H1 (cell line): ENCODE measurements at regions not wholly inside any gene's neighbourhood (a gene's known extent, or its start where the extent isn't known, plus 50 kb on each side); places are given as distances from the start of the nearest gene placed in this dataset.

ENCODE experiments used
- CTCF ChIA-PET: fragments of 300-600 bp; sonication (Branson Sonifier 250); formaldehyde crosslinking; loops from one replicate; lab custom pipeline; 2021; ENCODE audit not compliant: partially characterized antibody; lab: Charles Lee
- POLR2A ChIA-PET: fragments of 300-600 bp; sonication (Branson Sonifier 250); formaldehyde crosslinking; loops from one replicate; lab custom pipeline; 2021; ENCODE audit warnings: inconsistent platforms; ENCODE audit not compliant: partially characterized antibody; lab: Charles Lee
- DNase-seq, 2 experiments: peaks; one replicate each; pipeline versions ENCODE4 v3.0.0 to v3.0.0-alpha.2; 2010 to 2022; ENCODE audit warnings: low spot score in 2 of 2, low read depth in 1 of 2, mixed read lengths in 1 of 2
- FAIRE-seq: peaks from 2 replicates; lab custom pipeline; 2011; peaks lifted over from hg19 to GRCh38; lab: Jason Lieb, UNC
- H2AFZ ChIP-seq: 2 replicates; pipeline ENCODE4 v1.8.1; 2012; ENCODE audit warnings: low read length, inconsistent platforms
- H2AK5ac ChIP-seq: 2 replicates; pipeline ENCODE4 v1.6.1; 2013; ENCODE audit warnings: low read depth, low read length
- H2BK120ac ChIP-seq: replicated peaks from 2 replicates; pipeline ENCODE3; 2013; ENCODE audit warnings: low read depth, low read length, inconsistent platforms
- H2BK12ac ChIP-seq: 2 replicates; pipeline ENCODE4 v1.6.1; 2013; ENCODE audit warnings: low read depth, low read length
- H2BK15ac ChIP-seq: 2 replicates; pipeline ENCODE4 v1.6.1; 2013; ENCODE audit warnings: low read length
- H2BK20ac ChIP-seq: 2 replicates; pipeline ENCODE4 v1.6.1; 2013; ENCODE audit warnings: low read length
- H2BK5ac ChIP-seq: 2 replicates; pipeline ENCODE4 v1.6.1; 2013; ENCODE audit warnings: low read depth, low read length
- H3K14ac ChIP-seq: 2 replicates; pipeline ENCODE4 v1.6.1; 2013; ENCODE audit warnings: inconsistent platforms; ENCODE audit not compliant: insufficient read length
- H3K18ac ChIP-seq: 2 replicates; pipeline ENCODE4 v1.6.1; 2013; ENCODE audit warnings: low read length; ENCODE audit errors: extremely low read depth
- H3K23ac ChIP-seq: 2 replicates; pipeline ENCODE4 v1.6.1; 2013; ENCODE audit warnings: inconsistent platforms; ENCODE audit not compliant: insufficient read length
- H3K23me2 ChIP-seq: 2 replicates; pipeline ENCODE4 v1.6.1; 2013; ENCODE audit warnings: low read depth, low read length
- H3K27ac ChIP-seq: 2 replicates; pipeline ENCODE4 v1.6.1; 2011; ENCODE audit warnings: low read depth, low read length, inconsistent platforms
- H3K27me3 ChIP-seq, 4 experiments: replicated peaks in 1 of 4; 1 replicate in 1 of 4; 2 replicates in 3 of 4; pipeline versions ENCODE4 v1.6.1 to v1.8.1; 2011 to 2013; ENCODE audit warnings: low read length in 3 of 4, mild to moderate bottlenecking in 3 of 4, inconsistent platforms in 2 of 4, mixed read lengths in 2 of 4, moderate library complexity in 1 of 4; ENCODE audit not compliant: control insufficient read depth in 3 of 4, insufficient read depth in 3 of 4; ENCODE audit errors: extremely low read depth in 1 of 4
- H3K36me3 ChIP-seq, 4 experiments: 2 replicates each; pipeline versions ENCODE4 v1.6.1 to v1.8.1; 2011 to 2013; ENCODE audit warnings: mild to moderate bottlenecking in 4 of 4, low read length in 3 of 4, moderate library complexity in 2 of 4, control low read depth in 1 of 4, inconsistent platforms in 1 of 4; ENCODE audit not compliant: insufficient read depth in 4 of 4, control insufficient read depth in 2 of 4
- H3K4ac ChIP-seq: replicated peaks from 2 replicates; pipeline ENCODE3; 2013; ENCODE audit warnings: low read length, low read depth, mixed read lengths, inconsistent platforms; ENCODE audit not compliant: insufficient read length
- H3K4me1 ChIP-seq, 4 experiments: replicated peaks in 1 of 4; 1 replicate in 1 of 4; 2 replicates in 3 of 4; pipeline versions ENCODE4 v1.6.1 to v1.8.1; 2011 to 2013; ENCODE audit warnings: low read length in 3 of 4, inconsistent platforms in 2 of 4, mixed read lengths in 1 of 4; ENCODE audit not compliant: insufficient read depth in 4 of 4, control insufficient read depth in 3 of 4
- H3K4me2 ChIP-seq, 2 experiments: 2 replicates each; pipeline versions ENCODE4 v1.6.1 to v1.8.1; 2011 to 2013; ENCODE audit warnings: low read depth in 2 of 2, low read length in 2 of 2, control low read depth in 1 of 2, inconsistent platforms in 1 of 2, mild to moderate bottlenecking in 1 of 2; ENCODE audit not compliant: insufficient read depth in 1 of 2
- H3K4me3 ChIP-seq, 4 experiments: fragments of 200-600, 300-600 bp in 1 of 4; sonication (generic), shearing (Covaris generic), sonication (Bioruptor Twin) in 1 of 4; 2 replicates each; pipeline versions ENCODE4 v1.5.1 to v1.8.1; 2011 to 2016; ENCODE audit warnings: low read length in 4 of 4, low read depth in 3 of 4, control low read depth in 2 of 4, inconsistent platforms in 2 of 4, mild to moderate bottlenecking in 2 of 4, mixed read lengths in 1 of 4, moderate library complexity in 1 of 4; ENCODE audit not compliant: insufficient read depth in 2 of 4; ENCODE audit errors: extremely low read depth in 1 of 4
- H3K56ac ChIP-seq: replicated peaks from 2 replicates; pipeline ENCODE3; 2013; ENCODE audit warnings: low read depth, mild to moderate bottlenecking, mixed read lengths, low read length, inconsistent platforms; ENCODE audit not compliant: insufficient read length
- H3K79me1 ChIP-seq: 2 replicates; pipeline ENCODE4 v1.6.1; 2013; ENCODE audit warnings: low read depth, low read length, control low read depth
- H3K79me2 ChIP-seq, 2 experiments: 2 replicates each; pipeline versions ENCODE4 v1.6.1 to v1.8.1; 2012 to 2013; ENCODE audit warnings: low read length in 2 of 2, mild to moderate bottlenecking in 2 of 2, inconsistent platforms in 1 of 2; ENCODE audit not compliant: insufficient read depth in 2 of 2, control insufficient read depth in 1 of 2
- H3K9ac ChIP-seq, 4 experiments: replicated peaks in 1 of 4; 1 replicate in 1 of 4; 2 replicates in 3 of 4; pipeline versions ENCODE4 v1.6.1 to v1.8.1; 2011 to 2013; ENCODE audit warnings: low read depth in 3 of 4, low read length in 3 of 4, control low read depth in 2 of 4, mild to moderate bottlenecking in 2 of 4, moderate library complexity in 2 of 4, inconsistent platforms in 1 of 4; ENCODE audit errors: extremely low read depth in 1 of 4
- H3K9me3 ChIP-seq, 2 experiments: 2 replicates each; pipeline versions ENCODE4 v1.6.1 to v1.8.1; 2012 to 2013; ENCODE audit warnings: mild to moderate bottlenecking in 2 of 2, moderate library complexity in 2 of 2, control low read depth in 1 of 2, inconsistent platforms in 1 of 2, low read depth in 1 of 2, low read length in 1 of 2, mixed read lengths in 1 of 2; ENCODE audit not compliant: insufficient read depth in 2 of 2
- H4K20me1 ChIP-seq, 2 experiments: replicated peaks in 1 of 2; 2 replicates each; pipeline versions ENCODE3 to v1.8.1; 2011 to 2013; ENCODE audit warnings: inconsistent platforms in 2 of 2, low read length in 2 of 2, mild to moderate bottlenecking in 1 of 2; ENCODE audit not compliant: insufficient read depth in 2 of 2, control insufficient read depth in 1 of 2
- H4K5ac ChIP-seq: 2 replicates; pipeline ENCODE4 v1.6.1; 2013; ENCODE audit warnings: low read length, low read depth, mixed read lengths, inconsistent platforms; ENCODE audit not compliant: insufficient read length
- H4K8ac ChIP-seq: 2 replicates; pipeline ENCODE4 v1.8.0; 2013; ENCODE audit warnings: mild to moderate bottlenecking, moderate library complexity, low read length, inconsistent platforms; ENCODE audit not compliant: insufficient read depth; ENCODE audit errors: extremely low read depth
- H4K91ac ChIP-seq: replicated peaks from 2 replicates; pipeline ENCODE3; 2013; ENCODE audit warnings: low read length, mixed read lengths, inconsistent platforms; ENCODE audit not compliant: insufficient read length
- CTBP2 ChIP-seq: IDR thresholded peaks from 2 replicates; pipeline ENCODE4 v1.7.0; 2011; ENCODE audit warnings: borderline replicate concordance, mild to moderate bottlenecking, moderate library complexity, mixed read lengths, low read length; ENCODE audit not compliant: insufficient read depth, insufficient read length
- FOSL1 ChIP-seq: IDR thresholded peaks from 2 replicates; pipeline ENCODE4 v1.6.1; 2011; ENCODE audit warnings: mild to moderate bottlenecking, low read depth, low read length, moderate library complexity; ENCODE audit not compliant: insufficient read depth
- HDAC6 ChIP-seq: IDR thresholded peaks from one replicate; pipeline ENCODE4 v1.7.1; 2012; ENCODE audit warnings: low read depth, mild to moderate bottlenecking, inconsistent platforms, low read length, moderate library complexity
- POLR2AphosphoS5 ChIP-seq: IDR thresholded peaks from 2 replicates; pipeline ENCODE4 v1.6.1; 2011; ENCODE audit warnings: low read depth, low read length
- RFX5 ChIP-seq: IDR thresholded peaks from 2 replicates; pipeline ENCODE4 v1.6.1; 2011; ENCODE audit warnings: low read depth, low read length, improper control_type of control experiment, borderline replicate concordance
- WGBS, 2 experiments: shearing (Covaris generic) in 1 of 2; methylation state at CpG; one replicate each; pipeline versions ENCODE4 v1.1.6 to v1.1.7; 2013 to 2015; ENCODE audit warnings: low lambda C conversion rate in 2 of 2, mixed read lengths in 2 of 2, inconsistent platforms in 1 of 2, low coverage in 1 of 2, missing lambda C conversion rate in 1 of 2; ENCODE audit not compliant: insufficient replicate concordance in 2 of 2, insufficient coverage in 1 of 2, insufficient read length in 1 of 2; ENCODE audit errors: extremely low coverage in 1 of 2, missing lambda C conversion rate in 1 of 2; 5-methylcytosine and 5-hydroxymethylcytosine counted together

DNA sequence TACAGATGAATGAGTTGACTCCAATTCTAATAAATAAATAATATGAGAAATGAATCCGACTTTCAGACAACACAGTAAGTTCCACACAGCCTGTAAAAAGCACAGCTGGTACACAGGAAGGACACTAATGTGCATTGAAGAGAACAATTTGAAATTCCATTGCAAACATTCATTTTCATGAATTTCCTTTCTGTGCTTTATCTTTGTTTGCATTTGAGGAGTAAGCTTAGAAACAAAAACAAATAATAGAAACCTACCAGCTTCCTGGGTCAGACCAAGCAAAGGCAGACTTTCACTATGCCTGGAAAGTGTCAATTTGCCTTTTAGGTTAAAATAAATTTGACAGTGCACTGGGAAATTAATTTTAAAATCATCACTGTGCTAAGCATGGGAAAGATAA is 143.8 kb upstream of the VLDLR start:
- no peak overlapping the region for H3K4me2 ChIP-seq
- CTCF ChIA-PET, result interaction anchor here (0.6 to 1.5 kb wide), 4 partner anchors 8 to 236 kb away, joined by 3 to 5 read pairs (median 3); no protein-coding TSS in a partner anchor

More for the DNA sequence above, 143.8 kb upstream of the VLDLR start:
- H3K79me2 ChIP-seq, result no peaks in the 10 kb centered on the region
- H3K27ac ChIP-seq, result no peak overlapping the region
- no peak overlapping the region for H3K4ac ChIP-seq
- H3K56ac ChIP-seq, result no peak overlapping the region
- no peak overlapping the region for H3K4me3 ChIP-seq
- no peak overlapping the region for H2BK20ac ChIP-seq
- no peak overlapping the region for H3K14ac ChIP-seq
- H4K20me1 ChIP-seq, result no peaks in the 10 kb centered on the region
- no peak overlapping the region for H4K5ac ChIP-seq
- no peak overlapping the region for H2AK5ac ChIP-seq
- POLR2A ChIA-PET, result interaction anchor here (0.8 to 1.0 kb wide), 2 partner anchors 12 to 141 kb away, joined by 3 read pairs; no protein-coding TSS in a partner anchor
- DNase-seq, result no peak
- no peak overlapping the region for H4K91ac ChIP-seq
- no peaks in the 10 kb centered on the region for H3K9me3 ChIP-seq
- no peak overlapping the region for H2BK15ac ChIP-seq
- no peaks in the 10 kb centered on the region for H3K79me1 ChIP-seq
- TF ChIP-seq FOSL1, result no peak
- no peak for TF ChIP-seq HDAC6
- TF ChIP-seq CTBP2, result no peak
- no peak for TF ChIP-seq RFX5
- no peak for TF ChIP-seq POLR2AphosphoS5
- H2AFZ ChIP-seq, result no peak overlapping the region
- H2BK120ac ChIP-seq, result no peak overlapping the region
- 75% methylated on average over 1 of the region's 1 CpG; no CpG with 5 or more reads in 1 of the 2 experiments for WGBS, 2 experiments
- no peak overlapping the region for H2BK12ac ChIP-seq
- no peak overlapping the region for H2BK5ac ChIP-seq
- H4K8ac ChIP-seq, result no peak overlapping the region
- no peak overlapping the region for H3K9ac ChIP-seq
- H3K18ac ChIP-seq, result no peak overlapping the region
- no peaks in the 10 kb centered on the region for H3K27me3 ChIP-seq
- FAIRE-seq, result no peak
- H3K4me1 ChIP-seq, result no peaks in the 10 kb centered on the region
- H3K36me3 ChIP-seq, result no peaks in the 10 kb centered on the region
- H3K23ac ChIP-seq, result no peak overlapping the region
- no peaks in the 10 kb centered on the region for H3K23me2 ChIP-seq
